Stimulated activated CD4-positive, alpha-beta T cell treated with anti-CD3 and anti-CD28 coated beads, Interleukin-4, amount 100 ng/mL, for 24 hours (primary cell): ENCODE measurements at regions not wholly inside any gene's neighbourhood (a gene's known extent, or its start where the extent isn't known, plus 50 kb on each side); places are given as distances from the start of the nearest gene placed in this dataset.

Experiments
- DNase-seq: peaks from one replicate; pipeline ENCODE4 v3.0.0-alpha.2; 2020

DNA sequence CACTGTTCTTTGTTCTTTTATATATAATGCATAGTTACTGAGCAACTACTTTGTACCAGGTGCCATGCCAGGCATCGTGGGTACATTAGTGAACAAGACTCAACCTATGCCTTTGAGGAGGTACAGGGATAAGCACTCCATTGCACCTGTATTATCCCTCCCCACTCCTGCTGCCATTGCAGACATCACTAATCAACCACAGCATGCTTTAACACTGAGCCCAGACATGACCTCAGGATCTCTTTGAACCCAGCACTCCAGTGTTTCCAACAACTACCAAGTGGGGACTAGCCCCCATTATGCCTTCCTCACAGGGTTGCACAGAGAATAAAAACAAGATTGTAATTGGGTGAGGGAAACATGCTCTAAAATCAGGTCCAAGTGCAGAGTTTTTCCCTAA is 60.5 kb upstream of the COL13A1 start:
- DNase-seq, result no peak

DNA sequence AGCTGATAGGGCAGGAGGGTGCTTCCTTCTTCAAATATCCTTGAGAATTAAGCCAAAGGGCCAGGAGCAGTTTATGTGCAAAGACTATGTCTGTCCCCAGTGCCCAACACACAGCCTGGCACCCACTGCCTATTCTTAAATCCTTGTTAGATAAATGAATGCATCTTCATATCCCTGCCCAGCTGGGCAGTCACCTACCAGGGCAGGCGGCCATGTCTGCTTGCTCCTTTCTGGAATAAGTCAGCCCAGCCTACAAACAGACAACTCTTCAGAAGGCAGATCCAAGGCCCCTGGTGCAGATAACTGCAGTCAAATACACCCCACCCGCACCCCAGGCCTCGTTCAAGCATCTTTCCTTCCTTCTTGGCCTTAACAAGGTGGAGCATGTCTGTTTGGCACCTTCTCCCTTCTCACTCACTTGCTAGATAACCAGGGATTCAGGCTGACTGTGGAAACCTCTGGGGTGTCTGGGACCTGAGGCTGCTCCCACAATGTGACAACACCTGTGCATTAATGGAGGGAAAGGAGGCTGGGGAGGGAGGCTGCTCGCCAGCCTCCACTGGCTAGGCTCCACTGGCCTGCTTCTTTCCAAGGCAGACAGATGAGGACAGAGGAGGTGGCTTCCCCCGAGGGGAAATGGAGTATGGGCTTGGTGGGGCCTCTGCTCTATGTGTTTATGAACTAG is 59.9 kb upstream of the COL13A1 start:
- DNase-seq, result no peak

DNA sequence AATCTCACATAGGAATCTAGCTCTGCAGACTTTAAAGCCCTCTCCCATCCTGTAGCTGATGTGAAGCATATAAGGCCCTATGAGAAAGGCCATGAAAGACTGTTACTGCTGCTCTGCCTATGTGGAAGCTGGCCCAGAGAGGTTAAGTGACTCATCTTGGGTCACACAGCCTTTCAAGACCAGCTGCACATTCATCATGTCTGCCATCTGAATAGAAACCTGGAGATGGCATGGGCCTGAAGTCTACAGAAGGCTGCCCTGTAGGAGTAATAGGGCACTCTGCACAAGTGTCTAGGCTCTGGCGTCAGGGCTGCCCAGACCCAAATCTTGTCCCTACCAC is 59.4 kb upstream of the COL13A1 start:
- no peak for DNase-seq

DNA sequence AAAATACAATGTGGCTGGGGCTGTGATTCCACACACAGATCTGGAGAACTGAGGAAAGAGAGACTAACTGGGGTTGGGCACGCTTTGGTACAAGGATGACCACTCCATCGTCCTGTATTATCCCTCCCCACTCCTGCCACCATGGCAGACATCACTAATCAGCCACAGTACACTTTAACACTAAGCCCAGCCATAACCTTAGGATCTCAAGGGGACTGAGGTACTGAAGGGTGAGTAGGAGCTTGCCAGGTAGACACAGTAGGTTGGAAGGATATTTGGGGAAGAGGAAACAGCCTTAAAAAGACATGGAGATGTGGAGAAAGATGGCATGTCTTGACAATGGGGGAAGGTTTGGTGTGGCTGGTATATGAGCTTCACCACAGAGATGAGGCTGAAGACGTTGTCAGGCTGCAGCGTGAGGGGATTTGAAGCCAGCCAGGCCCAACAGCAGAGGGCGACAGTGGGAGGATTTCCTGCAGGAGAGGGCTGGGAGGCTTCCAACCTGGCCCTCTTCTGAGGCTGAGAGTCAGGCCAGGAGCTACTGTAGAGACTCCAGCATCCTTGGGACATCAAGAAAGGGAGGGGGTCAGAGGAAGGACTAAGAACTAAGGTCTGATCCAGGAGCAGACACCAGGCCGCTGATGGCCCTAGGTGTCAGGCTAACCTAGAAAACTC is 58.6 kb upstream of the COL13A1 start:
- no peak for DNase-seq

DNA sequence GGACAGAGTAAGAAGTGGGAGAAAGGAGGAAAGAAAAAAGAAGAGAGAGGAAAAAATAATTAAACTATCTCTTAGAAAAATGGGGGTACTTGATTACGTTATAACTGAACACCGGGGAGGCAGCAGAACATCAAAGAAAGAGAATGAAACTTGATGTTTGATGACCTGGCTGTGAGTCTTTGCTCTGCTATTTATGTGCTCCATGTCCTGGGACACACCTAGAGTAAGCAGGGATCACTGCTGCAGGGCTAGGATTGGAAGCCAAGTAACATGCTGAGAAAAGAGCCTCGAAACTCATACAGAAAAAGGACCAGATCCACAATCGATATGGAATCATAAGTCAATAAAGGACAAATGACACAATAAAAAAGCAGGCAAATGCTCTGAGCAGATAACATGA is 56.7 kb upstream of the COL13A1 start:
- no peak for DNase-seq

DNA sequence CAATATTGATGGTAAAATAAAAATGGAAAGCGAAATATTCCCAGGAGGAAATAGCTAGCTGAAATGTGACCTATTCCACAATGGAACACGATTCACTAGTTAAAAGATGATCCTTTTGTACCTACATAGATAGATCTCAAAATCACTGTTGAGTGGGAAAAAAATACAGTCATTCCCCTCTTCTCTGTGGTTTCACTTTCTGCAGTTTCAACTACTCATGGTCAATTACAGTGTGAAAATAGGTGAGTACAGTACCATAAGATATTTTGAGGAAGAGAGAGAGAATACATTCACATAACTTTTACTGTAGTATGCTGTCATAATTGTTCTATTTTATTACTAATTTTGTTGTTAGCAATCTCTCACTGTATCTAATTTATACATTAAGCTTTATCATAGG is 56.0 kb upstream of the COL13A1 start:
- no peak for DNase-seq

DNA sequence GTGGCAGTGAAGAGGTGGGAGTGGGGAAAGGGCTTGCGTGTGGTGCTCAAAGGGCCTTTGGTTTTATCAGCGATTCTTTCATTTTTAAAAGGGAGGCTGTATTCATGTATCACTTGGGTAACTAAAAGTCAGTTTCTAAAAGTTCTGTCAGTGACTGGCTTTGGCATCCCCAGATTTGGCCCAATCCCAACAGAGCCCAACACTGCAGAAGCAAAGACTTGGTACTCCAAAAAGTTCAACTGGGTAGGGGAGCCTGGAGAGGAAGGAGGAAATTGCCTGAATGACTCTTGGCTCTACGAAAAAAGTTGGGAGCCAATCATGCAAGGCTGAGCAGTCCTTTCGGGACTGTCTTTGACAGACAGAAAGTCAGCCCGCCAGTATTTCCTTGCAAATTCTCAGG is 54.5 kb upstream of the COL13A1 start:
- no peak for DNase-seq

DNA sequence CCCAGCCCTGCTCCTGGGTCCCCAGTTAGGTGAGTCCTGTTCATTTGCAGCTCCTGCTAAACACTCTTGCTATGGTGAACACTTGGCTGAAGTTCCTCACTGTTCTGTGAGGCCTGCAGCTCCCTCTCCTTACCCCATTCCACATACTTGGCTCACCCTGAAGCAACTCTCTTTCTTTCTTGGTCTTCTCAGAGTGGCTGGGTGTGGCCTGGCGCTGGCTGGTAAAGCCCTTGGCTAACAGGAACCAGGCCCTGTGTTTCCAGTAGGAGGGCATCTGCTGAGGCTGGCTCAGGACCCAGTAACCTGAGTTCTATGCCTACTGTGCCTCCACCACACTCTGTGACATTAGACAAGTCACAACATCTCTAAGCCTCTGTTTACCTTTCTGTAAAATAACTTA is 53.1 kb upstream of the COL13A1 start:
- DNase-seq, result no peak

DNA sequence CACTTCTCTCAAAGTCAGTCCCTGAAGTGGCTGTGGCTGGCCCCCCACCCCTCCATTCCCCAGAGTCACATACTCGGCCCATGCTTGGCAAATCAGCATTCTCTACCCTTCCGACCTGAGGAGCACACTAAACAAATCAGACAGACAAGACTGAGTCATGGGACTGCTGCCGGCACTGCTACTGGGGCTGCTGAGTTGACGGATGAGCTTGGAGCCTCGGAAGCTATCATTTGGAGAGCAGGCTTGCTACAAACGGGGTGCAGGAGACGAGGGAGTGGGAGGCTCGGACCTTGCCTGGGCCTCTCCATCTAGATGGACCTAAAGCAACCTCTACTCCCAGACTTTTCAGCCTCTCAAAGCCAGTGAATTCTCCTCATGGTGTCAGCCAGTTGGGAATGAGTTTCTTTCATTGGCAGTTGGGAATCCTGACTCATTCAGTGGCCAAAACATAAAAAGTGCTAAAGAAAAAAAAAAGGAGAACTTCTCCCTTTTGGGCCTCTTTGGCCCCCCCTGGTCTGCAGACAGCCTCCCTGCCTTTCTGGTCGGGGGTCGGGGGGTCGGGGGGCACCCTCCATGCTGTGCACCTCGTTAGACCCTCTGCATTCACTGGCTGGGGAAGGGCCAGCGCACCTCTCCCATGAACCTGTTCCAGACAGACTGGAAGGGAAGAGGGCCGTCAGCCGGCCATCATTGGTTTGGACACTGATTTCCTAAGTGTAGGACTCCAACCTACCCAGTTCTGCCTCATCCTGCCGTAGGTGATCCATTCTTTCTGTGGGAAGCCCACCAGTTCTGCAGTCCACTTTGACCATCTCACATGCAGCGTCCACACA is 52.3 kb upstream of the COL13A1 start:
- DNase-seq, result no peak

DNA sequence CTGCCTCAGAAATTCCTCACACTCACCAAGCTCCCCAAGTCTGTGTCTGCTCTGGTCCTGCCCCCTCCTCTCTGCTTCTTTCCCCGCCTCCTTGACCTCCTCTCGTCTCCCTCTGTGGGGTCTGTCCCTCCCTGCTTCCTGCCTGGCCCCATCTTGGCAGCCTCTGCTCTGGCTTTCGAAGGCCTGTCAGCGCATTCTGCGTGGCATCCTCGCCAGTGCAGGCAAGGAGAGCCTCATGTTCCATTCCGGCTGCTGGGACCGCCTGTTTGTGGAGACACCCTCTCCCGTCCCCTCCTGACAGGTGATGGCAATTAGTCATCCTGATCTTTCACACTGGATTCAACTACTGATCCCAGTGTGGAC is 51.7 kb upstream of the COL13A1 start:
- DNase-seq, result no peak

DNA sequence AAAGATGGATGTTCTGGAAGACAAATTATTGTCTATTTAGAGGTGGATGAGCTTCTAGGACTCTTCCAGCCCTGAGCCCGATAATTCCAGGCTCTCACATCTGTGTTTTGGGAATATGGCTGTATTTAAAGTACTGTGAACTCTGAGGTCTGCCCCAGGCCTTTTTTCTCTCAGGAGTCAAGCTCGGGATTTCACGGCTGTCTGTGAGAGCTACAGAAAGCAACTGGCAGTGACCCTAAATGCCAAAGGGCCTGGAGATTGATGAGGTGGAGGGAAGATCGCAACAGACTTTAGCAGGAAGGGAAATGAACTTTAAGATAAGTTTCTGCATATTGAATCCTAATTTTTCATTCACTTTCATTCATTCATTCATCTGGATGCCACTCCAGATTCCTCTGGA is 51.0 kb upstream of the COL13A1 start:
- no peak for DNase-seq

DNA sequence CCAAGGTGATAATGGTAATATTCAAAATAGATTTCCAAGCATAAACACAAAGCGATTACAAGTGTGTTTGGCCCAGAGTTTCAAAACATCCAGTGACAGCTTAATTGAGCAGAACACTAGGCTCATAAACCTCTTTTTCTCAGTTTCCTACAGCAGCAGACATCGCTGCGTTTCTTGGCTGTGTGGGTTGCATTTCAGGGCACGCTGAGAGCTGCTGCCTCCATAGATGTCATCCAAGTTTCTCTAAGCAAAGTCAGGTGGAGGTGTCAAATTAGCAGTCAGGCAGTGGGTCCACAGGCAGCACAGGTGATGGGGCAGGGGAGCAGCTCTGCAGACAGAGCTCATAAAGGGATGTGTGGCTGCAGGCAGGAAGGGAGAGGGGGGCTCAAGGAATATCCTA is 50.5 kb upstream of the COL13A1 start:
- DNase-seq, result no peak
